Ascending aorta (tissue), 2 donors: ENCODE measurements at regions not wholly inside any gene's neighbourhood (a gene's known extent, or its start where the extent isn't known, plus 50 kb on each side); places are given as distances from the start of the nearest gene placed in this dataset.

ENCODE experiments used
- DNase-seq, 2 donors: peaks; one replicate each; pipeline ENCODE4 v3.0.0-alpha.2; 2019; ENCODE audit warnings: low spot score in 2 of 2
- H3K27ac ChIP-seq, 2 donors: fragments of 200-600 bp; sonication (generic); one replicate each; pipeline ENCODE4 v1.5.1; 2016 to 2017; ENCODE audit warnings: mild to moderate bottlenecking in 1 of 2
- H3K27me3 ChIP-seq: fragments of 200-600 bp; sonication (generic); one replicate; pipeline ENCODE4 v1.5.1; 2017
- H3K36me3 ChIP-seq, 2 donors: fragments of 200-600 bp; sonication (generic); one replicate each; pipeline ENCODE4 v1.5.1; 2016
- H3K4me1 ChIP-seq, 2 donors: fragments of 200-600 bp; sonication (generic); one replicate each; pipeline ENCODE4 v1.5.1; 2016 to 2017; ENCODE audit warnings: mild to moderate bottlenecking in 1 of 2
- H3K4me3 ChIP-seq, 2 donors: fragments of 200-600 bp; sonication (generic); one replicate each; pipeline ENCODE4 v1.5.1; 2016 to 2017; ENCODE audit warnings: mild to moderate bottlenecking in 1 of 2
- H3K9me3 ChIP-seq, 2 donors: fragments of 200-600 bp; sonication (generic); one replicate each; pipeline ENCODE4 v1.5.1; 2016
- intact Hi-C: fragments of 100-400 bp; cut with DNase I; formaldehyde crosslinking; loops from one replicate; pipeline ENCODE4 v1.15.1; 2023
- TF ChIP-seq, protein P1 (sequence below), 3 experiments: fragments of 200-600 bp in 2 of 3; fragments of 450-650 bp in 1 of 3; sonication (generic) in 2 of 3; IDR thresholded peaks; one replicate each; pipeline ENCODE4 v1.5.1; 2016 to 2019; ENCODE audit warnings: antibody characterized with exemption in 3 of 3, mild to moderate bottlenecking in 1 of 3, moderate library complexity in 1 of 3

DNA sequence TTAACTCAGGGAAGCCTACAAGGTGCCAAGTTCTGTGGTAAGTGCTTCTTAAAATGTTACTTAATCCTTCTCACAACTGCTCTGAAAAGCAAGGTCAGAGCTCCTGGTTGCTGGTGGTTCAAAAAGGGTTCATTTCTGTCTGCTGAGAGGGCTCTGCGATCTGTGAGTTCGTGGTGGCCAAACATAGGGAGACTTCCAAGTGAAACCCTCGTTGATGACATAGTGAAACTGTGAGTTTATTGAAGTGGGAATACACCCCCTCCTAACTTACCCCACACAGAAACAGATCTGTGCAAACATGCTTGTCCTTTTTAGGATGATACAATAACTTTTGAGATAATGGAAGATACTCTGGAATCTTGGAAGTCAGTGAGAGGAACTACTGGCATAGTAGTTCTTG is 164.8 kb upstream of the PGRMC2 start:
- intact Hi-C loops = loop anchor here (5.0 to 10.0 kb wide), 4 partner anchors 65 to 642 kb away; partner anchors contain the start of genes C4orf33, PGRMC2 and SCLT1
- no peak overlapping the region for H3K4me3 ChIP-seq
- TF ChIP-seq, protein P1, sequence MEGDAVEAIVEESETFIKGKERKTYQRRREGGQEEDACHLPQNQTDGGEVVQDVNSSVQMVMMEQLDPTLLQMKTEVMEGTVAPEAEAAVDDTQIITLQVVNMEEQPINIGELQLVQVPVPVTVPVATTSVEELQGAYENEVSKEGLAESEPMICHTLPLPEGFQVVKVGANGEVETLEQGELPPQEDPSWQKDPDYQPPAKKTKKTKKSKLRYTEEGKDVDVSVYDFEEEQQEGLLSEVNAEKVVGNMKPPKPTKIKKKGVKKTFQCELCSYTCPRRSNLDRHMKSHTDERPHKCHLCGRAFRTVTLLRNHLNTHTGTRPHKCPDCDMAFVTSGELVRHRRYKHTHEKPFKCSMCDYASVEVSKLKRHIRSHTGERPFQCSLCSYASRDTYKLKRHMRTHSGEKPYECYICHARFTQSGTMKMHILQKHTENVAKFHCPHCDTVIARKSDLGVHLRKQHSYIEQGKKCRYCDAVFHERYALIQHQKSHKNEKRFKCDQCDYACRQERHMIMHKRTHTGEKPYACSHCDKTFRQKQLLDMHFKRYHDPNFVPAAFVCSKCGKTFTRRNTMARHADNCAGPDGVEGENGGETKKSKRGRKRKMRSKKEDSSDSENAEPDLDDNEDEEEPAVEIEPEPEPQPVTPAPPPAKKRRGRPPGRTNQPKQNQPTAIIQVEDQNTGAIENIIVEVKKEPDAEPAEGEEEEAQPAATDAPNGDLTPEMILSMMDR (IDR thresholded peaks at IDR 0.05) = no peak
- H3K36me3 ChIP-seq = no peaks in the 10 kb centered on the region
- H3K9me3 ChIP-seq = no peaks in the 10 kb centered on the region
- H3K27me3 ChIP-seq = no peaks in the 10 kb centered on the region
- H3K27ac ChIP-seq = no peak overlapping the region
- DNase-seq = no peak
- H3K4me1 ChIP-seq = peaks cover 0 to 10% of the 10 kb centered on the region in 2 donors

DNA sequence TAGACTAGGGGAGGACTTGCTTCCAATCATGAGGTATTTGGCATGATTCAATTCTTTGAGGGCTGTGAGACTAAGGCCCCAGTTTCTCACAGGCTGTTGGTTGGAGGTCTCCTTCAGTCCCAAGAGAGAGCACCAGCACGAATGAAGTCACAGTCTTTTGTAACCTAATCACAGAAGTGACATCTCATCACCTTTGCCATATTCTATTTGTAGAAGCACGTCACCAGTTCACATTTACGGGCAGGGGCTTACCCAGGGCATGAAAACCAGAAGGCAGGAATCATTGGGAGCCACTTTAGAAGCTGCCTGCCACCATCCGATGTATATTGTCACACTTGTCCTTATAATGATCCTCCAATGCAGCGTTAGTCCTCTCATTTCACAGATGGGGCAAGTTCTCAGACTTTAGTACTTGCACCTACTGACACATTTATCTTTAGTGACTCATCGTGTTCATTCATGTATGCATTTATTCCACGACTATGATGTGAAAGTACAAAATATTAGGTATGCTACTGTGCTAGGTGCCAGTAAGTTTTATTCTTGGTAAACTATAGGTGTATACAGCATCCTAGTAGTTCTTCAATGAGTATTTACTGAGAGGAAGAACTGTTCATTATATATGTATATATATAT is 163.8 kb upstream of the PGRMC2 start:
- H3K4me3 ChIP-seq = no peak overlapping the region
- DNase-seq = no peak
- H3K4me1 ChIP-seq = peaks cover 0 to 10% of the 10 kb centered on the region in 2 donors
- H3K36me3 ChIP-seq = no peaks in the 10 kb centered on the region
- no peaks in the 10 kb centered on the region for H3K9me3 ChIP-seq
- TF ChIP-seq, protein P1 (IDR thresholded peaks at IDR 0.05) = no peak
- intact Hi-C loops = loop anchor here (5.0 to 10.0 kb wide), 4 partner anchors 64 to 643 kb away; partner anchors contain the start of genes C4orf33, PGRMC2 and SCLT1
- no peaks in the 10 kb centered on the region for H3K27me3 ChIP-seq
- no peak overlapping the region for H3K27ac ChIP-seq

DNA sequence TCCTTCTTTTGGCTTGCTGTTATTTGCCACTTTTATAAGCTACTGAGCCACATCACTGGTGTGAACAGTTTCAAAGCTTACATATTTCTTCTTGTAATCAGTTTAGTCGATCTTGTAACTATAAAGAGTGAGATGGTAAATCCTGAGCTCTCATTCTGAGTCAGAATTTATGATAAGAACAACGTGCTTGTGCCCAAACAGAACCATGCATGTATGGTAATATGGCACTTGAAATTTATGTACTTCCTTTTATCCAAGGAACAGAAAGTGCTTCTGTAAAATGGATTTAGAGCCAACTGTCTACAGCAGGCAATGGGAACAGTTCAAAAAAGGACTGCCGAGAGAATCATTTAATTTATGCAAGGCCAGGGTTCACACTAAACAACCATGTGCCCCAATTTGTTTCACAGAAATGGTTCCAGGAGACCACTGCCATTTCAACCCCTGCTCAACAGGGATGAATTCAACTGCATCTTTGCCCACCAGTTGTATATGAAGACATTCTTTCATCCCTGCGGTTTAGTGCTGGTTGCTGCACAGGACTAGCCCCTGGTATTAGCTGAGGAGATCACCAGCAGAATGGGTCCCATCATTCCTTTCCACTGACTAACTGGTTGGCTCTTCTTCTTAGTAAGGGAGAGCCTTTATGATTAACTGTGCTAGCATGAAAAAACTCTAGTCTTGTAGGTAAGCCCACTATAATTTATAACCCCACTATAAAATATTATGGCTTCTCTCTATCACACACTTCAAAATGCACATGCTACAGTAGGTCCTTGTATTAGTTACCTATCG is 162.9 kb upstream of the PGRMC2 start:
- Histone ChIP-seq H3K4me1 (peaks cover 0 to 10% of the 10 kb centered on the region in 2 donors), H3K27me3 (no peaks in the 10 kb centered on the region), H3K27ac (no peak overlapping the region), H3K36me3 (no peaks in the 10 kb centered on the region), H3K4me3 (no peak overlapping the region), H3K9me3 (no peaks in the 10 kb centered on the region)
- intact Hi-C loops = loop anchor here (5.0 to 10.0 kb wide), 4 partner anchors 63 to 644 kb away; partner anchors contain the start of genes C4orf33, PGRMC2 and SCLT1
- TF ChIP-seq, protein P1 (IDR thresholded peaks at IDR 0.05) = no peak
- no peak for DNase-seq

DNA sequence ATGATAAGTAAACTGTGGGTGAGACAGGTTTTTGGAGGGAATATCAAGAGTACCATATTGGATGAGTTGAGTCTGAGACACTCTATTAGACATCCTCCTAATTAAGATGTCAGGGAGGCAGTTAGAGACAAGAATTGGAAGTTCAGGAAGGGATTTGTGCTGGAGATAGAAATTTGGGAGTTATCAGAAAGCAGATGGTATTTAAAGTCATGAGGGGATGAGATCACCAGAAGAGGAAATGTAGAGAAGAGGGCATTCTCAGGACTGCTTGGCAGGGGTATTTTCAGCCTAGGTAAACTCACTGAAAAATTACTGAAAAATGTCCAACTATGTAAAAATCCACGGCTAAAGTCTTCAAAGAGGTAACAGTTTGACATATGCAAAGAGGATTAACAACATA is 161.6 kb upstream of the PGRMC2 start:
- Histone ChIP-seq H3K36me3 (no peaks in the 10 kb centered on the region), H3K27ac (no peak overlapping the region), H3K4me3 (no peak overlapping the region), H3K9me3 (peaks cover 0 to 11% of the 10 kb centered on the region in 2 donors), H3K27me3 (no peaks in the 10 kb centered on the region), H3K4me1 (peaks cover 0 to 10% of the 10 kb centered on the region in 2 donors)
- DNase-seq = no peak
- TF ChIP-seq, protein P1 (IDR thresholded peaks at IDR 0.05) = no peak
- intact Hi-C loops = no loop called here

DNA sequence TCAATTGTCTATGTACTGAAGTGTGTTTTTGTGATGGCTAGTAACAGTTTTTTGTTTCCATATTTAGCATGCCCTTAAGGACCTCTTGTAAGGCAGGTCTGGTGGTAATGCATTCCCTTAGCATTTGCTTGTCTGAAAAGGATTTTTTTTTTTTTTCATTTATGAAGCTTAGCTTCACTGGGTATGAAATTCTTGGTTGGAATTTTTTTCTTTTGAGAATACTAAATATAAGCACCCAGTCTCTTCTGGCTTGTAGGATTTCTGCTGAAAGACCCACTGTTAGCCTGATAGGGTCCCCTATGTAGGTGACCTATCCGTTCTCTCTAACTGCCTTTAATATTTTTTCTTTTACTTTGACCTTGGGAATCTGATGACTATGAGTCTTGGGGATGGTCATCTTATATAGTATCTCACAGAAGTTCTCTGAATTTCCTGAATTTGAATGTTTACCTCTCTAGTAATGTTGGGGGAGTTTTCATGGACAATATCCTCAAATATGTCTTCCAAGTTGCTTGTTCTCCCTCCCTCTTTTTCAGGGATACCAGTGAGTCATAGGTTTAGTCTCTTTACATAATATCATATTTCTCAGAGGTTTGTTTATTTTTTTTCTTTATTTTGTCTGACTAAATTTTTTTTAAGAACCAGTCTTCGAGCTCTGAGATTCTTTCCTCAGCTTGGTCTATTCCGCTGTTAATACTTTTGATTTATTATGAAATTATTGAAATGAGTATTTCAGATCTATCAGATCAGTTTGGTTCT is 157.1 kb upstream of the PGRMC2 start:
- Histone ChIP-seq H3K27ac (no peak overlapping the region), H3K36me3 (no peaks in the 10 kb centered on the region), H3K27me3 (no peaks in the 10 kb centered on the region), H3K4me3 (no peak overlapping the region), H3K9me3 (peaks cover 0 to 23% of the 10 kb centered on the region in 2 donors), H3K4me1 (no peaks in the 10 kb centered on the region)
- no peak for DNase-seq
- TF ChIP-seq, protein P1 (IDR thresholded peaks at IDR 0.05) = no peak
- intact Hi-C loops = no loop called here
